DOHH2 (cell line): ENCODE measurements at regions not wholly inside any gene's neighbourhood (a gene's known extent, or its start where the extent isn't known, plus 50 kb on each side); places are given as distances from the start of the nearest gene placed in this dataset.

Experiments
- H3F3A ChIP-seq: fragments of 200-600 bp; sonication (generic), shearing (Covaris generic); 2 replicates; pipeline ENCODE4 v1.6.0; 2016; ENCODE audit warnings: antibody characterized with exemption, mild to moderate bottlenecking; ENCODE audit not compliant: control insufficient read depth, insufficient read depth
- H3K27ac ChIP-seq: fragments of 200-600 bp; sonication (generic); 2 replicates; pipeline ENCODE4 v1.5.1; 2014; ENCODE audit warnings: low read depth, mild to moderate bottlenecking, low read length, moderate library complexity
- H3K27me3 ChIP-seq: fragments of 200-600 bp; sonication (generic); 2 replicates; pipeline ENCODE4 v1.6.1; 2014; ENCODE audit warnings: mild to moderate bottlenecking, low read length, mixed read lengths; ENCODE audit not compliant: control insufficient read depth
- H3K36me3 ChIP-seq: fragments of 200-600 bp; sonication (generic); 2 replicates; pipeline ENCODE4 v1.6.1; 2014; ENCODE audit warnings: mild to moderate bottlenecking, low read length, moderate library complexity, mixed read lengths; ENCODE audit not compliant: control insufficient read depth
- H3K4me1 ChIP-seq: fragments of 200-600 bp; sonication (generic); 2 replicates; pipeline ENCODE4 v1.6.1; 2014; ENCODE audit warnings: mild to moderate bottlenecking, low read length, mixed read lengths; ENCODE audit not compliant: control insufficient read depth
- H3K4me2 ChIP-seq: fragments of 200-600 bp; sonication (generic); 2 replicates; pipeline ENCODE4 v1.6.0; 2014; ENCODE audit warnings: mild to moderate bottlenecking, low read length, moderate library complexity
- H3K4me3 ChIP-seq: fragments of 200-600 bp; sonication (generic); 2 replicates; pipeline ENCODE4 v1.5.1; 2014; ENCODE audit warnings: mild to moderate bottlenecking, low read length, mixed read lengths
- H3K79me2 ChIP-seq: fragments of 200-600 bp; sonication (generic); 2 replicates; pipeline ENCODE4 v1.6.1; 2014; ENCODE audit warnings: mild to moderate bottlenecking, low read length, mixed read lengths; ENCODE audit not compliant: control insufficient read depth
- H3K9me2 ChIP-seq: fragments of 200-600 bp; sonication (generic); replicated peaks from 2 replicates; pipeline ENCODE4 v1.6.1; 2014; ENCODE audit warnings: mild to moderate bottlenecking, low read length, mixed read lengths; ENCODE audit not compliant: control insufficient read depth
- H3K9me3 ChIP-seq: fragments of 200-600 bp; sonication (generic); 2 replicates; pipeline ENCODE4 v1.6.1; 2014; ENCODE audit warnings: antibody characterized with exemption, low read length, mixed read lengths; ENCODE audit not compliant: control insufficient read depth, insufficient read depth
- H4K20me1 ChIP-seq: fragments of 200-600 bp; sonication (generic); 2 replicates; pipeline ENCODE4 v1.6.0; 2014; ENCODE audit warnings: low read depth, mild to moderate bottlenecking, antibody characterized with exemption, low read length, moderate library complexity; ENCODE audit not compliant: control insufficient read depth, insufficient read depth
- EZH2phosphoT487 ChIP-seq: fragments of 200-600 bp; sonication (generic); IDR thresholded peaks from 2 replicates; pipeline ENCODE4 v1.6.1; 2017; ENCODE audit warnings: borderline replicate concordance, mild to moderate bottlenecking, antibody characterized with exemption, low read length, moderate library complexity, mixed read lengths
- TF ChIP-seq, protein P1 (sequence below): fragments of 200-600 bp; sonication (generic); IDR thresholded peaks from one replicate; pipeline ENCODE4 v1.5.1; 2014; ENCODE audit warnings: antibody characterized with exemption, mild to moderate bottlenecking, low read depth, low read length; ENCODE audit not compliant: poor library complexity, severe bottlenecking

DNA sequence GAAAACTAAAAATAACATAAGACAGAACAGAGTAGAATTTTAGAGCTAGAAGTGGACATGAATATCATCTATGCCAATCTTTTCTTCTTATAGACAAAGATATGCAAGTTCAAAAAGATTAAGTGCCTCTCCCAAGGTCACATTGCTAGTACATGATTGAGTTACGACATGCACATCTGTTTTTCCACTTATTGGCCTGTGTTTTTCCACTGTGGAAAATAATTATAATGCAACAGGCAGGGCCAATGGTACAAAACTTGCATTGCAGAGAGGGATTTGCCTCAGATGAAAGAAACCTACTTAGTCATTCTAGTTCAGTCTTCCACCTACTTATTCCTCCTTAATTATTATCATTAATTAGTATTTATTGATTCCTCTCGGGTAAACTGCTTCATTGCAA, 407.8 kb upstream of the SGCD start:
- H3K9me3 ChIP-seq = no peaks in the 10 kb centered on the region
- H3K4me3 ChIP-seq = no peak overlapping the region
- no peaks in the 10 kb centered on the region for H3K79me2 ChIP-seq

DNA sequence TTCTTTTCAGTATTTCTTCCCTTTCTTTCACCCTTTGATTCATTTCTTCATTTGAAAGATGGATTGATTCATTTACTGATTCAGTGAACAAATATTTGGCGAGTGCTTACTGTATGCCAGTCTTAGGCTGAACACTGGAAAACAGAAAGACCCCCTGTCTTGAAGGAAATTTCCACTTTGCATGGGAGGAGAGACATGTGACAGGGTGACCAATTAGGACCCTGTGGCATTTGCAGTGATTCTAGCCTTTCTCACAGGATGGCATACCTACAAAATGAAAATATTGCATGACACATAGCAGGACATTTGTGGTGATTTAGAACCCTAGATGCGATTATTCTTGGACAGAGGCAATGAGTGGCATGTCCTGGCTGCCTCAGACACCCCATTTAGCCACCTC, 407.2 kb upstream of the SGCD start:
- Histone ChIP-seq H3K4me2 (no peak overlapping the region), H3K27me3 (no peaks in the 10 kb centered on the region), H3K4me1 (no peaks in the 10 kb centered on the region), H3K9me2 (no peaks in the 10 kb centered on the region), H3K79me2 (no peaks in the 10 kb centered on the region), H3F3A (no peaks in the 10 kb centered on the region), H3K36me3 (no peaks in the 10 kb centered on the region), H4K20me1 (no peaks in the 10 kb centered on the region), H3K27ac (no peak overlapping the region), H3K4me3 (no peak overlapping the region), H3K9me3 (no peaks in the 10 kb centered on the region)
- TF ChIP-seq, protein P1, sequence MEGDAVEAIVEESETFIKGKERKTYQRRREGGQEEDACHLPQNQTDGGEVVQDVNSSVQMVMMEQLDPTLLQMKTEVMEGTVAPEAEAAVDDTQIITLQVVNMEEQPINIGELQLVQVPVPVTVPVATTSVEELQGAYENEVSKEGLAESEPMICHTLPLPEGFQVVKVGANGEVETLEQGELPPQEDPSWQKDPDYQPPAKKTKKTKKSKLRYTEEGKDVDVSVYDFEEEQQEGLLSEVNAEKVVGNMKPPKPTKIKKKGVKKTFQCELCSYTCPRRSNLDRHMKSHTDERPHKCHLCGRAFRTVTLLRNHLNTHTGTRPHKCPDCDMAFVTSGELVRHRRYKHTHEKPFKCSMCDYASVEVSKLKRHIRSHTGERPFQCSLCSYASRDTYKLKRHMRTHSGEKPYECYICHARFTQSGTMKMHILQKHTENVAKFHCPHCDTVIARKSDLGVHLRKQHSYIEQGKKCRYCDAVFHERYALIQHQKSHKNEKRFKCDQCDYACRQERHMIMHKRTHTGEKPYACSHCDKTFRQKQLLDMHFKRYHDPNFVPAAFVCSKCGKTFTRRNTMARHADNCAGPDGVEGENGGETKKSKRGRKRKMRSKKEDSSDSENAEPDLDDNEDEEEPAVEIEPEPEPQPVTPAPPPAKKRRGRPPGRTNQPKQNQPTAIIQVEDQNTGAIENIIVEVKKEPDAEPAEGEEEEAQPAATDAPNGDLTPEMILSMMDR = no peak
- no peak for TF ChIP-seq EZH2phosphoT487

More for the DNA sequence above, 407.8 kb upstream of the SGCD start:
- H3K9me2 ChIP-seq = no peaks in the 10 kb centered on the region
- no peaks in the 10 kb centered on the region for H3K4me1 ChIP-seq
- no peak overlapping the region for H3K4me2 ChIP-seq
- no peak overlapping the region for H3K27ac ChIP-seq
- no peaks in the 10 kb centered on the region for H3K27me3 ChIP-seq
- H4K20me1 ChIP-seq = no peaks in the 10 kb centered on the region
- TF ChIP-seq EZH2phosphoT487 = no peak
- TF ChIP-seq, protein P1 = no peak
- H3F3A ChIP-seq = no peaks in the 10 kb centered on the region
- no peaks in the 10 kb centered on the region for H3K36me3 ChIP-seq

DNA sequence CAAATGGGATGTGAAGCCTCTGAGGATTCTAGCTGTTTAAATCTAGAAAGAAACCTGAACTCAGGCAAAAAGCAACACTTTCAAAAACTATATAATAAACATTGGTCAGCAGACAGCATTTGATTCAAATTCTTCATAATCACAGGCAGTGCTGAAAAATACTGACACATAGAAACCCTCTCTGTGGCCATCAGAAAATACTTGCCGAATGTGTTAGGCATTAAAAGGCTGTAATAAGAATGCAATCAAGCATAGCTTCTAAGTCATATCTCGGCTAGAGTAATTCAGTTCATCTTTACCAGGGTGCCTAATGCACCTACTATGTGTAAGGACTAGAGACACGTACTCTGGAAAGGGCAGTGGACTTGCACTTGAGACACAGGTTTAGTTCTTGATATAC, 405.3 kb upstream of the SGCD start:
- Histone ChIP-seq H3K36me3 (no peaks in the 10 kb centered on the region), H3K79me2 (no peaks in the 10 kb centered on the region), H3K27ac (no peak overlapping the region), H3K4me2 (no peak overlapping the region), H4K20me1 (no peaks in the 10 kb centered on the region), H3K9me3 (no peaks in the 10 kb centered on the region), H3K9me2 (no peaks in the 10 kb centered on the region), H3F3A (no peaks in the 10 kb centered on the region), H3K4me1 (no peaks in the 10 kb centered on the region), H3K27me3 (no peaks in the 10 kb centered on the region), H3K4me3 (no peak overlapping the region)
- TF ChIP-seq EZH2phosphoT487 = no peak

DNA sequence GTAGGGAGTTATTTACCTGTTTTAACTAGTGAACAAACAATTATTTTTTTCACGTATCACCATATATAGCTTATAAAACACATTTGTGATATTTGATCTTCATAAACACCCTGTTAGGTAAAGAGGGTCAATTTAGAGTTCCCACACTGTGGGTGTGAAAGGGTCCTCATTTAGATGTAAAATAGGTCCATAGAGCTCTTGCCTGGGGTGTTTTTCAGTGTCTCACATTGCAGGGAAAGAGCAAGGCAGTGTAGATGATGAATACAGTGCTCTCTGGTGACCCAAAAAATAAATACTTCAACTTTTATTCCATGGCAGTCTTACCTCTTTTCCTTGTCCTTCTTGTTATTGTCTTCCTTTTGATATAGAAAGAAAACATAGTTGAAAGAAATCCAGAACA, 403.2 kb upstream of the SGCD start:
- TF ChIP-seq EZH2phosphoT487 = no peak
- TF ChIP-seq, protein P1 = no peak
- H3K9me3 ChIP-seq = no peaks in the 10 kb centered on the region
- H3K79me2 ChIP-seq = no peaks in the 10 kb centered on the region
- no peak overlapping the region for H3K27ac ChIP-seq
- H3K36me3 ChIP-seq = no peaks in the 10 kb centered on the region
- H3K4me2 ChIP-seq = no peak overlapping the region
- no peaks in the 10 kb centered on the region for H3K4me1 ChIP-seq
- H4K20me1 ChIP-seq = no peaks in the 10 kb centered on the region
- no peaks in the 10 kb centered on the region for H3F3A ChIP-seq
- no peaks in the 10 kb centered on the region for H3K9me2 ChIP-seq
- H3K4me3 ChIP-seq = no peak overlapping the region
- no peaks in the 10 kb centered on the region for H3K27me3 ChIP-seq
